ENCODE measurements at regions not wholly inside any gene's neighbourhood (a gene's known extent, or its start where the extent isn't known, plus 50 kb on each side); places are given as distances from the start of the nearest gene placed in this dataset.

GRCh38 chr16:64762211-64762610 is 359.7 kb downstream of the CDH11 start:
- Histone ChIP-seq H3K4me3 (no peak overlapping the region), H3K36me3 (no peaks in the 10 kb centered on the region), H3K9me3 (no peaks in the 10 kb centered on the region), H3K4me1 (no peaks in the 10 kb centered on the region), H3K27me3 (no peaks in the 10 kb centered on the region), H3K27ac (no peak overlapping the region)
- 35 to 62% methylated on average over 2 of the region's 2 CpGs for WGBS, 2 donors
- intact Hi-C loops (cut with DNase I) = no loop called here
- FAIRE-seq (no peak), ATAC-seq (no peak), DNase-seq (no peak)
- TF ChIP-seq, protein P1, sequence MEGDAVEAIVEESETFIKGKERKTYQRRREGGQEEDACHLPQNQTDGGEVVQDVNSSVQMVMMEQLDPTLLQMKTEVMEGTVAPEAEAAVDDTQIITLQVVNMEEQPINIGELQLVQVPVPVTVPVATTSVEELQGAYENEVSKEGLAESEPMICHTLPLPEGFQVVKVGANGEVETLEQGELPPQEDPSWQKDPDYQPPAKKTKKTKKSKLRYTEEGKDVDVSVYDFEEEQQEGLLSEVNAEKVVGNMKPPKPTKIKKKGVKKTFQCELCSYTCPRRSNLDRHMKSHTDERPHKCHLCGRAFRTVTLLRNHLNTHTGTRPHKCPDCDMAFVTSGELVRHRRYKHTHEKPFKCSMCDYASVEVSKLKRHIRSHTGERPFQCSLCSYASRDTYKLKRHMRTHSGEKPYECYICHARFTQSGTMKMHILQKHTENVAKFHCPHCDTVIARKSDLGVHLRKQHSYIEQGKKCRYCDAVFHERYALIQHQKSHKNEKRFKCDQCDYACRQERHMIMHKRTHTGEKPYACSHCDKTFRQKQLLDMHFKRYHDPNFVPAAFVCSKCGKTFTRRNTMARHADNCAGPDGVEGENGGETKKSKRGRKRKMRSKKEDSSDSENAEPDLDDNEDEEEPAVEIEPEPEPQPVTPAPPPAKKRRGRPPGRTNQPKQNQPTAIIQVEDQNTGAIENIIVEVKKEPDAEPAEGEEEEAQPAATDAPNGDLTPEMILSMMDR (IDR thresholded peaks at IDR 0.05) = no peak

- Histone ChIP-seq H3K27me3 (peaks cover 0 to 4% (median 0%) of the 10 kb centered on the region in 4 donors), H3K4me3 (no peak overlapping the region), H3K9me3 (no peaks in the 10 kb centered on the region), H3K36me3 (no peaks in the 10 kb centered on the region), H3K4me1 (no peaks in the 10 kb centered on the region), H3K27ac (no peak overlapping the region)
- no peak for DNase-seq
- no peak for FAIRE-seq
- no peak for ATAC-seq
- 23 to 28% methylated on average over 1 of the region's 1 CpG for WGBS, 2 donors
- TF ChIP-seq, protein P1 (IDR thresholded peaks at IDR 0.05) = no peak
- intact Hi-C loops (cut with DNase I) = no loop called here
These were observed 367.6 kb downstream of the CDH11 start for GRCh38 chr16:64754279-64754678.

DNA sequence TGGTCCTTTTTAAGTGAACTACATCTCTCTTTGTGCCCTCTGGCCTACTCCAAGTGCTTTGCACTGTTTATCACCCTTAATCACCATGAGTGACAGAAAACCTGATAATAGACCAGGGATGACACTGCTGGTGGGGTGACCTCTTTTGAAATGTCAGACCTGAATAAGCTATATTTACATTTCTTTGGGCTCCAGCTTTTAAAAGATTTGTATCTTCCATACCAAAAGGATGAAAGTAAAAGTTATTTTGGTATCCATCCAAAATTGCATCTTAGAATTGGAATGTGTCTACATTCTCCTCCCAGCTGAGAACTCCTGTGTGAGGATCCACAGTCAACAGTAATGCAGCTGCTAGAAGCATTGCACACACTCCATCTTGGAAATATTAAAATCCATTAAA is 370.0 kb downstream of the CDH11 start:
- TF ChIP-seq, protein P1 (IDR thresholded peaks at IDR 0.05) = no peak
- no peaks in the 10 kb centered on the region for H3K36me3 ChIP-seq
- no peak overlapping the region for H3K27ac ChIP-seq
- DNase-seq (no peak), ATAC-seq (no peak), FAIRE-seq (no peak)
- no peak overlapping the region for H3K4me3 ChIP-seq
- intact Hi-C loops (cut with DNase I) = no loop called here
- peaks cover 0 to 4% (median 0%) of the 10 kb centered on the region in 4 donors for H3K27me3 ChIP-seq
- H3K4me1 ChIP-seq = no peaks in the 10 kb centered on the region
- no peaks in the 10 kb centered on the region for H3K9me3 ChIP-seq

DNA sequence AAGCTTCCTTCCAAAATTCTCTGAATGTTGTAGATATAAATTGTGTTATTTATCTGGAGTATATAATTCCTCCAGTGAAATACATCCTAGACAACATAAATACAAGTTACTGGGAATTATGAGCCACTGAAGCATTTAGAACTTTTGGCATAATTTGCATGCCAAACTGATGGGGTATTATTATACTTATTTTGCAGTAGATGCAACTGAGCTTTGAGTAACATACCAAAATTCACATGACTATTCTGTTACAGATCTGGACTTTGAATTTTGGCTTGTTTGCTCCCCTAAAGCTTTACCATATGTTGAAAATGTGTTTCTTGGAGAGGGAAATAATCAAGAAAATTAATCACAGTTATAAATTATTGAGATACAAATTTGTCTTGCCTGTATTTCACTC is 372.5 kb downstream of the CDH11 start:
- intact Hi-C loops (cut with DNase I) = no loop called here
- TF ChIP-seq, protein P1 (IDR thresholded peaks at IDR 0.05) = no peak
- no peak for FAIRE-seq
- no peak overlapping the region for H3K27ac ChIP-seq
- H3K36me3 ChIP-seq = no peaks in the 10 kb centered on the region
- no peaks in the 10 kb centered on the region for H3K4me1 ChIP-seq
- H3K27me3 ChIP-seq = no peaks in the 10 kb centered on the region
- no peaks in the 10 kb centered on the region for H3K9me3 ChIP-seq
- DNase-seq = no peak
- ATAC-seq = no peak
- no peak overlapping the region for H3K4me3 ChIP-seq

GRCh38 chr16:64745258-64745930 is 376.5 kb downstream of the CDH11 start:
- intact Hi-C loops (cut with DNase I) = no loop called here
- no peak for ATAC-seq
- no peaks in the 10 kb centered on the region for H3K9me3 ChIP-seq
- WGBS, 2 donors = 5 to 11% methylated on average over 4 of the region's 4 CpGs
- no peaks in the 10 kb centered on the region for H3K4me1 ChIP-seq
- FAIRE-seq = no peak
- H3K36me3 ChIP-seq = no peaks in the 10 kb centered on the region
- TF ChIP-seq, protein P1 (IDR thresholded peaks at IDR 0.05) = no peak
- no peak for DNase-seq
- H3K27ac ChIP-seq = no peak overlapping the region
- H3K27me3 ChIP-seq = no peaks in the 10 kb centered on the region
- H3K4me3 ChIP-seq = no peak overlapping the region

All from pancreas (tissue), 10 donors.